KMS-11 (cell line): ENCODE measurements at regions not wholly inside any gene's neighbourhood (a gene's known extent, or its start where the extent isn't known, plus 50 kb on each side); places are given as distances from the start of the nearest gene placed in this dataset.

Experiments
- H2AFZ ChIP-seq: fragments of 200-600 bp; sonication (generic); 2 replicates; pipeline ENCODE4 v1.6.1; 2016; ENCODE audit warnings: antibody characterized with exemption, mixed run types, low read depth
- H3K27ac ChIP-seq: fragments of 200-600 bp; sonication (generic); 2 replicates; pipeline ENCODE4 v1.6.1; 2016; ENCODE audit warnings: mild to moderate bottlenecking, mixed run types
- H3K27me3 ChIP-seq: fragments of 200-600 bp; sonication (generic); 2 replicates; pipeline ENCODE4 v1.6.1; 2017; ENCODE audit warnings: mild to moderate bottlenecking, low read depth, mixed run types, moderate library complexity; ENCODE audit not compliant: insufficient read depth
- H3K36me3 ChIP-seq: fragments of 200-600 bp; sonication (generic); 2 replicates; pipeline ENCODE4 v1.6.1; 2017; ENCODE audit warnings: mild to moderate bottlenecking, mixed run types; ENCODE audit not compliant: insufficient read depth
- H3K4me1 ChIP-seq: fragments of 200-600 bp; sonication (generic); 2 replicates; pipeline ENCODE4 v1.6.1; 2016; ENCODE audit warnings: mild to moderate bottlenecking, low read depth, mixed run types; ENCODE audit not compliant: poor library complexity, severe bottlenecking
- H3K4me2 ChIP-seq: fragments of 200-600 bp; sonication (generic); 2 replicates; pipeline ENCODE4 v1.7.0; 2016; ENCODE audit warnings: mild to moderate bottlenecking, mixed run types
- H3K4me3 ChIP-seq: fragments of 200-600 bp; sonication (generic); IDR thresholded peaks from 2 replicates; pipeline ENCODE4 v1.6.1; 2017; ENCODE audit warnings: low read depth, low read length, mixed read lengths; ENCODE audit not compliant: insufficient read depth
- H3K79me2 ChIP-seq: fragments of 200-600 bp; sonication (generic); 2 replicates; pipeline ENCODE4 v1.6.1; 2016; ENCODE audit warnings: low read depth, mixed run types; ENCODE audit not compliant: insufficient read depth
- H3K9ac ChIP-seq: fragments of 200-600 bp; sonication (generic); 2 replicates; pipeline ENCODE4 v1.6.1; 2016; ENCODE audit warnings: mild to moderate bottlenecking, mixed run types
- H4K20me1 ChIP-seq: fragments of 200-600 bp; sonication (generic); 2 replicates; pipeline ENCODE4 v1.6.1; 2016; ENCODE audit warnings: mild to moderate bottlenecking, mixed run types; ENCODE audit not compliant: insufficient read depth
- CTCF ChIP-seq: fragments of 200-600 bp; sonication (generic); conservative IDR thresholded peaks from 2 replicates; pipeline ENCODE4 v1.6.1; 2017; ENCODE audit warnings: low read depth, mild to moderate bottlenecking, antibody characterized with exemption, low read length, moderate library complexity, mixed read lengths

DNA sequence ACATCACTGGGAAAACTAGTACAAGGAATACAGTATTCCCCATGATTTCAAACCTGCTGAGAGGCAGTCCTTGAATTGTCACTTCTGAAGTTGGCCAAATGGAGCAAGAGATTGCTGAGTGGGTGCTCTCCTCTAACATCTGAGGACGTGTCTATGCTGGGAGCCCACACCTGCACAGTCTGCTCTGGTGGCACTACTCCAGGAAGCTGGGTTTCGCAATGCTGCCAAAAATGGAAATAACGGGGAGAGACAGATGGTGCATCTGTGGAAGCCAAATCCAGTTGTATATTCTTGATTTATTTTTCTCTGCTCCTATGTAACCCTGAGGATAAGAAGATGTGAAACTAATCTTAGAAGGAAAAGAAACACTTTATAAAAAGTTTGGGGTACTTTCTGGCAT, 240.1 kb upstream of the CTSO start:
- no peak overlapping the region for H3K9ac ChIP-seq
- no peaks in the 10 kb centered on the region for H3K27me3 ChIP-seq
- H4K20me1 ChIP-seq, result no peaks in the 10 kb centered on the region
- no peak overlapping the region for H3K27ac ChIP-seq
- peaks cover 3% of the 10 kb centered on the region for H3K4me1 ChIP-seq
- H3K4me3 ChIP-seq, result no peak overlapping the region
- no peaks in the 10 kb centered on the region for H3K79me2 ChIP-seq
- no peak overlapping the region for H3K4me2 ChIP-seq
- H3K36me3 ChIP-seq, result no peaks in the 10 kb centered on the region
- H2AFZ ChIP-seq, result no peak overlapping the region
- TF ChIP-seq CTCF, result no peak

- no peaks in the 10 kb centered on the region for H4K20me1 ChIP-seq
- H3K4me1 ChIP-seq, result peaks cover 3% of the 10 kb centered on the region
- H3K4me2 ChIP-seq, result no peak overlapping the region
- H3K36me3 ChIP-seq, result no peaks in the 10 kb centered on the region
- H3K27me3 ChIP-seq, result no peaks in the 10 kb centered on the region
- no peak for TF ChIP-seq CTCF
- H3K4me3 ChIP-seq, result no peak overlapping the region
- H3K9ac ChIP-seq, result no peak overlapping the region
- no peak overlapping the region for H2AFZ ChIP-seq
- H3K27ac ChIP-seq, result no peak overlapping the region
- no peaks in the 10 kb centered on the region for H3K79me2 ChIP-seq
Observed at GRCh38 chr4:156193106-156193505, 239.4 kb upstream of the CTSO start.

GRCh38 chr4:156192033-156192432, 238.4 kb upstream of the CTSO start:
- TF ChIP-seq CTCF, result no peak
- Histone ChIP-seq H3K4me1 (peaks cover 3% of the 10 kb centered on the region), H4K20me1 (no peaks in the 10 kb centered on the region), H3K4me3 (no peak overlapping the region), H3K9ac (no peak overlapping the region), H3K36me3 (no peaks in the 10 kb centered on the region), H3K27me3 (no peaks in the 10 kb centered on the region), H3K27ac (no peak overlapping the region), H2AFZ (no peak overlapping the region), H3K4me2 (no peak overlapping the region), H3K79me2 (no peaks in the 10 kb centered on the region)

GRCh38 chr4:156191044-156191781, 237.5 kb upstream of the CTSO start:
- H3K9ac ChIP-seq, result no peak overlapping the region
- H3K4me3 ChIP-seq, result no peak overlapping the region
- H3K4me2 ChIP-seq, result no peak overlapping the region
- no peak overlapping the region for H2AFZ ChIP-seq
- H3K79me2 ChIP-seq, result no peaks in the 10 kb centered on the region
- H3K36me3 ChIP-seq, result no peaks in the 10 kb centered on the region
- no peak overlapping the region for H3K27ac ChIP-seq
- H4K20me1 ChIP-seq, result no peaks in the 10 kb centered on the region
- H3K27me3 ChIP-seq, result no peaks in the 10 kb centered on the region
- peaks cover 3% of the 10 kb centered on the region for H3K4me1 ChIP-seq
- no peak for TF ChIP-seq CTCF
